Rectal smooth muscle tissue (tissue), 1 donor: ENCODE measurements at regions not wholly inside any gene's neighbourhood (a gene's known extent, or its start where the extent isn't known, plus 50 kb on each side); places are given as distances from the start of the nearest gene placed in this dataset.
"Not testable (repeated sequence)": the region's sequence is repeated elsewhere in the genome, so short reads cannot be mapped to it uniquely, and the experiment has no call there.

Experiments used
- H3K27ac ChIP-seq: one replicate; pipeline ENCODE4 v1.7.0; 2013; ENCODE audit warnings: low read depth, low read length, inconsistent platforms
- H3K27me3 ChIP-seq: one replicate; pipeline ENCODE4 v1.7.0; 2013; ENCODE audit warnings: low read length; ENCODE audit not compliant: control insufficient read depth, insufficient read depth
- H3K36me3 ChIP-seq: one replicate; pipeline ENCODE4 v1.7.0; 2013; ENCODE audit warnings: low read length; ENCODE audit not compliant: control insufficient read depth, insufficient read depth
- H3K4me1 ChIP-seq: one replicate; pipeline ENCODE4 v1.7.0; 2013; ENCODE audit warnings: low read length; ENCODE audit not compliant: control insufficient read depth, insufficient read depth
- H3K4me3 ChIP-seq: one replicate; pipeline ENCODE4 v1.7.0; 2013; ENCODE audit warnings: low read length
- H3K9ac ChIP-seq: one replicate; pipeline ENCODE4 v1.7.0; 2013; ENCODE audit warnings: low read length

DNA sequence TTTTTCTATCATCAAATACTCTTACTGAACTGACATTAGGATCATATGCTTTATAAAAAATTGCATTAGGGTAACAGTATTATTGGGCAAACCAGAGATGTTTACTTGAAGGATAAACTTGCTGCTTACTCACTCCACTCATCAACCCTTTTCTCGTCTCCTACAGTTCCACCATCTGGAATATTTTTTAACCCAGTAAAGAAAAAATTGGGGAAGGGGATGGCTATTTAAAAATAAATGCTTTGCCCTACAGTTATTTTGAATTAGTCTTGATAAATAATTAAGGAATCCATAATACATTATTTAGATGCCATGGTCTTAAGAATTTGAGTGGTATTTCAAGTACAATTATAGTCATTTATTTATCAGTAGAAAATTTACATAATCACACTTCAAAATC, 225.8 kb downstream of the MEF2C start:
- peaks cover 7% of the 10 kb centered on the region for H3K27me3 ChIP-seq
- H3K4me1 ChIP-seq: peaks cover 3% of the 10 kb centered on the region
- H3K27ac ChIP-seq: no peak overlapping the region
- H3K4me3 ChIP-seq: no peak overlapping the region
- no peaks in the 10 kb centered on the region for H3K36me3 ChIP-seq
- H3K9ac ChIP-seq: no peak overlapping the region

DNA sequence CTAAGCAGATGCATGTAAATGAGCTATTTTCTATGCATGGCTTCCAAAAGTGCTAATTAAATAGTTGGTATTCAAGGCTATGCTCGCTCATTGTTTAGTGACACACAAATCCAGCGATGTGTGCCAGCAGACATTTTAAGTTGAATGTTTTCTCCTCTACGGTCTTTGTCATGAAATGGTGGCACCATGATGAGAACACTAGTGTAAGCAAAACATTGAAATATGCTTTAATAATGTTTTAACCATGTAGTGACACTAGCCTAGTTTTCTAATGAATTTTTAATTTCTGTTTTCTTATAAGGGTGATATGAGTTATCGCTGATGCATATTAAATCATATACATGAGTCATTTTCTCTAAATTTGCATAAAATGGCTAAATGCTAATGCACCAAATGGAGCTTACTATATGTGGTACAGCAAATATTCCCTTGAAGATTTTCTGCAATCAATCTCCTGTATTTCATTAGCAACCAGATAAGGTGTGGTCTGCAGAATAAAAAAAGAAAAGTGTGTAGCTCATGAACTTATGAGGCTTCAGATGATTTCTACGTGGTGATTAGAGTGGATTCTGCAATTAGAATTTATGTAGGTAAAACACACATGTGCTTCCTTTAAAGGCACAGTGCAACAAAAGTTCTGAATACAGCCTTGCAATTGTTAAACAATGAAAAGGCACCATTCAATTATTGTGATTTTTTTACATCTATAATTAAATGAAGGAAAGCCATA, 226.6 kb downstream of the MEF2C start:
- no peak overlapping the region for H3K9ac ChIP-seq
- H3K4me3 ChIP-seq: no peak overlapping the region
- peaks cover 3% of the 10 kb centered on the region for H3K4me1 ChIP-seq
- H3K27me3 ChIP-seq: peaks cover 7% of the 10 kb centered on the region
- H3K36me3 ChIP-seq: no peaks in the 10 kb centered on the region
- no peak overlapping the region for H3K27ac ChIP-seq

DNA sequence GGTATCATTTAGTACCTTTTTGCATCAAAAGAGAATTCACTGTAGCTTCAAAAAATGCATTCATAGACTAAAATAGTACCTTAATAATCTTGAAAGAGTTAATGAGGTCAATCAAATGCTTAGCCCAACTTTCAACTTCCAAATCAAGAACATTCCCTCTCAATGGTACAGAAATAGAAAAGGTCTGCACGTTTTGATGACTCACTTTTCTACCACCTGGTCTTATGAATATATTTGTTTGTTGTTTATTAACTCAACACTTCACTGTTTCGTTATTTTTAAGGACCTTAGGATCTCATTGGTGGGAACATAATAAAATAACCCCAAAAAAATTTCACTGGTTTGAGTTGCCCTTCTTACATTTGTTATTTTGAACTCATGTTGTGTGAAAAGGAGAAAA, 229.5 kb downstream of the MEF2C start:
- Histone ChIP-seq H3K4me1 (no peaks in the 10 kb centered on the region), H3K4me3 (no peak overlapping the region), H3K27ac (no peak overlapping the region), H3K36me3 (no peaks in the 10 kb centered on the region), H3K27me3 (no peaks in the 10 kb centered on the region), H3K9ac (no peak overlapping the region)

DNA sequence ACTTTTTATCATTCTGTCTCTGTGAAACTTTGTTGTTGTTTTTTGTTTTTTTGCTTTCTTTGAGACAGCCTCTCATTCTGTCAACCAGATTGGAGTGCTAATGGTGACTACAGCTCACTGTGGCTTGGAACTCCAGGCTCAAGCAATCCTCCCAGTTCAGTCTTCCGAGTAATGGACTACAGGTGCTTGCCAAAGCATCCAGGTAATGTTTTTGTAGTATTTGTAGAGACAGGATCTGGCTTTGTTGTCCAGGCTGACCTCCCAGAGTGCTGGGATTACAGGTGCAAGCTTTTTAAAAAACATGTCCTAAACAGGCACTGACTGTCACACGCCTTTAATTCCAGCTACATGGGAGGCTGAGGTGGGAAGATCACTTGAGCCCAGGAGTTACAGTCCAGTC, 235.1 kb downstream of the MEF2C start:
- Histone ChIP-seq H3K36me3 (no peaks in the 10 kb centered on the region), H3K27ac (no peak overlapping the region), H3K4me1 (no peaks in the 10 kb centered on the region), H3K4me3 (no peak overlapping the region), H3K9ac (no peak overlapping the region), H3K27me3 (no peaks in the 10 kb centered on the region)

DNA sequence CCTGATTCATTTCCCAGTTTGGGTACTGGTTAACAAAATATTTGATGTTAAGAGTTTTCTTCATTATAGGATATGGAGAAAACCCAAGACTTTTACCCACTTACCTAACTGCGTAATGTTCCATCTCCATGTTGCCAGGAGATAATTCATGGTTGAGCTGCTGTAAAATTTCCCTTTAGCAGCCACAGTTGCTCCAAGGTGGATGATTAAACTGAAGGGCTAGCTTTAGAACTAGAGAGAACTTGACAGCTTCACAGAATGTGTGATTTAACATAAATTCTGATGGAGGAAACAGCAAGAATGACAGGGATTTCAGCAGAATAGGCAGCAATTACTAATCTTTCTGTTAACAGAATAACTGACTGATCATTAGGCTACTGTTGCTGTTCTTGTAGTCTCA, 236.1 kb downstream of the MEF2C start:
- Histone ChIP-seq H3K9ac (no peak overlapping the region), H3K4me3 (no peak overlapping the region), H3K27me3 (no peaks in the 10 kb centered on the region), H3K36me3 (no peaks in the 10 kb centered on the region), H3K27ac (no peak overlapping the region), H3K4me1 (no peaks in the 10 kb centered on the region)

DNA sequence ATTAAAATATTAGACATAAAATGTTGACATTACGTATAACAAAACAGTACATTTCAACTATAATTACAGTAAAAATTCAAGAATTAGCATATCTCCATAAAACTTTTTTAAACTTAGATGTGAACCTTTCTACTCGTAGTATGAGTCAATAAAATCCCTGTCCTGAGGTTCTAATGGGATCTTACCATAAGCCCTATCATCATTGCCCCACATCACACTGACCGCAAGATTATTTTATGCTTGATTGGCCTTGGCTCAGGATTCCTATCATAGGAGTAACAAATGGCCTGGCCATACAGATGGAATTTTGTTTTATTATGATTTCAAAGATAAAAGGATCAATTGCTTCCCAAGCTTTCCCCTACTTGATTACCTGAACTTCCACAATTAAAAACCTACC, 238.3 kb downstream of the MEF2C start:
- Histone ChIP-seq H3K4me3 (no peak overlapping the region), H3K4me1 (no peaks in the 10 kb centered on the region), H3K36me3 (no peaks in the 10 kb centered on the region), H3K27ac (no peak overlapping the region), H3K27me3 (no peaks in the 10 kb centered on the region), H3K9ac (no peak overlapping the region)

DNA sequence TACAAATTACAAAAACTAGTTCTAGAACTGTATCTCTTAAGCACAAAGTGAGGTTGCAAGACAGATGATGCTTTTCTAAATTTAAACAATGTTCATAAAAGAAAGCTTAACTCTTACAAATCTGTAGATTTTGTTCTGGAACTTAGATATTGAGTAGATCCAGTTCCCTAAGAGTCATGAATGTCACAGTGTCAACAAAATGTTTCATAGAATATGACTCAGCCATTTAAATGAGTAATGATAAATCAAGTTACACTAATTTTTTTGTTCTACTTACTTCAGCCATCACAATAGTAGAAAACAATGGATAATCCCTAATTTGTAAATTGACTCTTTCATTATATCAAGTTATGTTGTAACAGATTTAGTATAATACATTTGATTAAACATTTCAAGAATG, 239.7 kb downstream of the MEF2C start:
- H3K36me3 ChIP-seq: no peaks in the 10 kb centered on the region
- no peak overlapping the region for H3K27ac ChIP-seq
- no peaks in the 10 kb centered on the region for H3K27me3 ChIP-seq
- H3K4me3 ChIP-seq: no peak overlapping the region
- no peak overlapping the region for H3K9ac ChIP-seq
- no peaks in the 10 kb centered on the region for H3K4me1 ChIP-seq

DNA sequence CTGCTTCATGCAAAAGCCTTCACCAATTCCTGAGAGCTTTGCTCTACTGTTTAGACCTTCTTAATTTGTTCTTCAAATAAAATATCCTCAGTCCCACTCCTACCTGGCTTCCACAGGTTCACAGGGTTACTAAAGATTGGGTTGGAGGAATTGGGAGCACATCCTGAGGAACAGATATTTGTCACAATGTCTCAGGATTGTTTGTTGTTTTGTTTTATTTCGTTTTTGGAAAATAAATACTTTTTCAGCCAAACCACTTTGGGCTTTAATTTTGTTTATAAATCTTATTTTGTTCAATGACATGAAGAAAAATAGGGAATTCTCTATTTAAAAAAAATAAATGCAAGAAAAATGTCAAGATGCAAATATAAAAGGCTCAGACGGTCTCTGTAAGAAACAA, 249.0 kb downstream of the MEF2C start:
- no peaks in the 10 kb centered on the region for H3K36me3 ChIP-seq
- H3K9ac ChIP-seq: no peak overlapping the region
- no peaks in the 10 kb centered on the region for H3K4me1 ChIP-seq
- no peak overlapping the region for H3K4me3 ChIP-seq
- no peak overlapping the region for H3K27ac ChIP-seq
- no peaks in the 10 kb centered on the region for H3K27me3 ChIP-seq

DNA sequence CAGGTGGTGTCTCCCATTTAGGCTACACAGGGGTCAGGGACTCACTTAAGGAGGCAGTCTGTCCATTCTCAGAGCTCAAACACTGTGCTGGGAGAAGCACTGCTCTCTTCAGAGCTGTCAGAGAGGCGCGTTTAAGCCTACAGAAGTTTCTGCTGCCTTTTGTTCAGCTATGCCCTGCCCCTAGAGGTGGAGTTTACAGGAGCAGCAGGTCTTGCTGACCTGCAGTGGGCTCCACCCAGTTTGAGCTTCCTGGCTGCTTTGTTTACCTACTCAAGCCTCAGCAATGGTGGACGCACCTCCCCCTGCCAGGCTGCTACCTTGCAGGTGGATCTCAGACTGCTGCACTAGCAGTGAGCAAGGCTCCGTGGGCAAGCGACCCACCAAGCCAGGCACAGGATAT, 260.1 kb downstream of the MEF2C start:
- H3K4me1 ChIP-seq, H3K4me3 ChIP-seq, H3K36me3 ChIP-seq, H3K27me3 ChIP-seq, H3K9ac ChIP-seq, H3K27ac ChIP-seq: not testable (repeated sequence)

DNA sequence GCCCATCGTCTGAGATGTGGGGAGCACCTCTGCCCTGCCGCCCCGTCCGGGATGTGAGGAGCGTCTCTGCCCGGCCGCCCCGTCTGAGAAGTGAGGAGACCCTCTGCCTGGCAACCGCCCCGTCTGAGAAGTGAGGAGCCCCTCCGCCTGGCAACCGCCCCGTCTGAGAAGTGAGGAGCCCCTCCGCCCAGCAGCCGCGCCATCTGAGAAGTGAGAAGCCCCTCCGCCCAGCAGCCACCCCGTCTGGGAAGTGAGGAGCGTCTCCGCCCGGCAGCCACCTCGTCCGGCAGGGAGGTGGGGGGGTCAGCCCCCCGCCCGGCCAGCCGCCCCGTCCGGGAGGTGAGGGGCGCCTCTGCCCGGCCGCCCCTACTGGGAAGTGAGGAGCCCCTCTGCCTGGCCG, 267.2 kb downstream of the MEF2C start:
- not testable (repeated sequence) for H3K4me1 ChIP-seq

DNA sequence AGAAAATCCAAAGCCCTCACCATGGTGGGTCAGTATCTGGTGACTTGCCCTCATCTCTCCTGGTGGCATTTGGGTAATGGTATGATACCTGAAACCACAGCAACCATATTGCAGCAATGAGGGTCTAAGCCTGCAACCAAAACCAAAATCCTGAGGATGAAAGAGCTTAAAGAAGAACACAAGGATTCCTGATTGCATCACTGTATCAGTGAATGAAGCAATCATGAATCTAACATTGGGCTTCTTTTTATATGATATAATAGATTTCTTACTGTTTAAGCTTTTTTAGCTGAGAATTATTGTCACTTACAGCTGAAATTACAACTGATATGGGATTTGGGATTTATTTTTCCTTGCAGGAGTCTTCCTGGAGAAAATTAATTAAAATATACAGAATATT, 269.9 kb downstream of the MEF2C start:
- Histone ChIP-seq H3K27me3 (no peaks in the 10 kb centered on the region), H3K36me3 (no peaks in the 10 kb centered on the region), H3K27ac (no peak overlapping the region), H3K9ac (no peak overlapping the region), H3K4me3 (no peak overlapping the region), H3K4me1 (no peaks in the 10 kb centered on the region)

More for the DNA sequence above, 267.2 kb downstream of the MEF2C start:
- H3K4me3 ChIP-seq, H3K36me3 ChIP-seq, H3K27ac ChIP-seq, H3K9ac ChIP-seq, H3K27me3 ChIP-seq: not testable (repeated sequence)

DNA sequence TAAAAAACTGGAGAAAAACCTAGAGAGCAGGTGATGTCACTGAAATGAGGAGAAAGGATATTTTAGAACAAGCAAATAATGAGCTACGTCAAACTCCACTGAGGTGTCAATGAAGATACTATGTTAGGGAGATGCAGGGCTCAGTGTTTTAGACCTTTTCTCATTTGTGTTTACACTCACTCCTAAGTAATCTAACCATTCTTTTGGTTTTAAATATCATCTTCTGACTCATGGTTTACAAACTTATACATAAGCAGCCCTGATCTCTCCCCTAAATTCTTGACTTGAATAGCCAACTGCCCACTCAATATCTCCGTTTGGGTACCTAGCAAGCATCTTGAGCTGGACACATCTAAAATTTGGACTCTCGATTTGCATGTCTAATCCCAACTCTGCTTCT, 272.4 kb downstream of the MEF2C start:
- H3K36me3 ChIP-seq: no peaks in the 10 kb centered on the region
- no peaks in the 10 kb centered on the region for H3K4me1 ChIP-seq
- H3K27me3 ChIP-seq: no peaks in the 10 kb centered on the region
- H3K4me3 ChIP-seq: no peak overlapping the region
- no peak overlapping the region for H3K27ac ChIP-seq
- no peak overlapping the region for H3K9ac ChIP-seq

DNA sequence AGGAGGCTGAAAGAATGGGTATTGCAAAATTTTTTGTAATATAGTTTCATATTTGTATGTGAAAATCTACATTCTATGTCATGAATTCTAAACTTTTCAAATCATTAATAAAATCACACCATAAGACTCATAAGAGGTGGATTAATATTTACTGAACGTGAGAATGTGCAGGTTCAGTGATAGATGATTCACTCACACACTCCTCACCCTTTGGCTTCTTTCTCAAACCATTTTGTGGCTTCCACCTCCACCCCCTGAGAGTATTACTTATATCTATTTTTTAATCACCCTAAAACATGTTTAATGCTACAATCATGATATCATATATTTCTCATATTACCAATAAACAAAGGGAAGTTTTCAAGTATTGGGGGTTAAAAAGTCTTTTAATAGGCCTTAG, 275.5 kb downstream of the MEF2C start:
- Histone ChIP-seq H3K27me3 (no peaks in the 10 kb centered on the region), H3K4me1 (no peaks in the 10 kb centered on the region), H3K4me3 (no peak overlapping the region), H3K9ac (no peak overlapping the region), H3K27ac (no peak overlapping the region), H3K36me3 (no peaks in the 10 kb centered on the region)
